CD4-positive, alpha-beta T cell (primary cell): ENCODE measurements at regions not wholly inside any gene's neighbourhood (a gene's known extent, or its start where the extent isn't known, plus 50 kb on each side); places are given as distances from the start of the nearest gene placed in this dataset.

ENCODE experiments used
- ATAC-seq: fragments of 200-7000 bp; cut with Tn5 transposase; one replicate; pipeline ENCODE4 v1.10.0; 2022; ENCODE audit warnings: mild to moderate bottlenecking; ENCODE audit not compliant: poor library complexity
- CTCF ChIA-PET: fragments of 350-600 bp; sonication (Branson Sonifier 250); formaldehyde crosslinking; loops from one replicate; lab custom pipeline; 2021; ENCODE audit warnings: antibody characterized with exemption, inconsistent platforms; lab: Charles Lee
- POLR2A ChIA-PET: fragments of 350-600 bp; sonication (Branson Sonifier 250); formaldehyde crosslinking; loops from one replicate; lab custom pipeline; 2021; ENCODE audit warnings: antibody characterized with exemption, inconsistent platforms; lab: Charles Lee
- DNase-seq, 14 experiments: peaks; one replicate each; pipeline ENCODE4 v3.0.0-alpha.2; 2013 to 2020; ENCODE audit warnings: mixed read lengths in 2 of 14
- H3K27ac ChIP-seq, 2 donors: one replicate each; pipeline versions ENCODE4 v1.5.1 to v1.7.0; 2013; ENCODE audit warnings: low read length in 2 of 2, low read depth in 1 of 2, mild to moderate bottlenecking in 1 of 2
- H3K27me3 ChIP-seq, 2 experiments: 1 replicate in 1 of 2; 2 replicates in 1 of 2; pipeline versions ENCODE4 v1.6.1 to v1.7.0; 2013; ENCODE audit warnings: low read length in 2 of 2, control low read depth in 1 of 2, mild to moderate bottlenecking in 1 of 2, moderate library complexity in 1 of 2; ENCODE audit not compliant: insufficient read depth in 2 of 2, control insufficient read depth in 1 of 2
- H3K36me3 ChIP-seq: one replicate; pipeline ENCODE4 v1.6.1; 2013; ENCODE audit warnings: low read length, control low read depth; ENCODE audit not compliant: insufficient read depth
- H3K4me1 ChIP-seq: one replicate; pipeline ENCODE4 v1.6.1; 2013; ENCODE audit warnings: low read length, control low read depth; ENCODE audit not compliant: insufficient read depth
- H3K4me3 ChIP-seq: one replicate; pipeline ENCODE4 v1.5.1; 2013; ENCODE audit warnings: mild to moderate bottlenecking, low read length, moderate library complexity
- H3K9me3 ChIP-seq, 2 experiments: 1 replicate in 1 of 2; 2 replicates in 1 of 2; pipeline versions ENCODE4 v1.6.1 to v1.7.0; 2013; ENCODE audit warnings: low read length in 2 of 2, mild to moderate bottlenecking in 2 of 2, control low read depth in 1 of 2, moderate library complexity in 1 of 2; ENCODE audit not compliant: control insufficient read depth in 1 of 2, insufficient read depth in 1 of 2
- H3K27ac Mint-ChIP-seq: one replicate; pipeline ENCODE4 v1.8.0; 2020; ENCODE audit warnings: mixed read lengths
- H3K27me3 Mint-ChIP-seq: one replicate; pipeline ENCODE4 v1.8.0; 2021; ENCODE audit warnings: mixed read lengths
- H3K36me3 Mint-ChIP-seq: one replicate; pipeline ENCODE4 v1.8.0; 2021; ENCODE audit warnings: low read depth, mixed read lengths
- H3K4me1 Mint-ChIP-seq: one replicate; pipeline ENCODE4 v1.8.0; 2021; ENCODE audit warnings: low read depth, mixed read lengths
- H3K4me3 Mint-ChIP-seq: one replicate; pipeline ENCODE4 v1.8.0; 2020; ENCODE audit warnings: mild to moderate bottlenecking, mixed read lengths
- H3K9me3 Mint-ChIP-seq: one replicate; pipeline ENCODE4 v1.8.0; 2020; ENCODE audit warnings: mixed read lengths
- CTCF ChIP-seq: fragments of 200-600 bp; IDR thresholded peaks from one replicate; pipeline ENCODE4 v1.8.0; 2022; ENCODE audit warnings: antibody characterized with exemption, mild to moderate bottlenecking
- intact Hi-C, 2 experiments: fragments of 100-400 bp; cut with DNase I in 1 of 2; cut with micrococcal nuclease in 1 of 2; formaldehyde crosslinking; loops; one replicate each; pipeline versions ENCODE4 v1.15.1 to v1.9.0; 2023 to 2025; cut with DNase I, micrococcal nuclease

GRCh38 chr6:137666202-137666774, 172.1 kb upstream of the OLIG3 start:
- H3K4me3 ChIP-seq: no peak overlapping the region
- POLR2A ChIA-PET: no interaction called here
- CTCF ChIA-PET: interaction anchor here (2.2 kb wide), 1 partner anchor 10 kb away, joined by 5 read pairs; no protein-coding TSS in a partner anchor
- no peaks in the 10 kb centered on the region for H3K36me3 ChIP-seq
- no peaks in the 10 kb centered on the region for H3K9me3 Mint-ChIP-seq
- DNase-seq: peak in 1 of 14 experiments; percentile 38
- H3K4me1 ChIP-seq: no peaks in the 10 kb centered on the region
- H3K27me3 ChIP-seq: no peaks in the 10 kb centered on the region
- H3K36me3 Mint-ChIP-seq: no peaks in the 10 kb centered on the region
- no peaks in the 10 kb centered on the region for H3K9me3 ChIP-seq
- H3K27ac ChIP-seq: no peak overlapping the region
- no peak for ATAC-seq
- no peak for TF ChIP-seq CTCF
- no peaks in the 10 kb centered on the region for H3K4me1 Mint-ChIP-seq
- H3K27me3 Mint-ChIP-seq: peaks cover 11% of the 10 kb centered on the region
- intact Hi-C loops: no loop called here
- no peak overlapping the region for H3K4me3 Mint-ChIP-seq
- no peak overlapping the region for H3K27ac Mint-ChIP-seq

GRCh38 chr6:137673603-137674002, 179.4 kb upstream of the OLIG3 start:
- no peak for ATAC-seq
- no peak overlapping the region for H3K27ac ChIP-seq
- intact Hi-C loops: no loop called here
- H3K27me3 ChIP-seq: peaks cover 4 to 6% of the 10 kb centered on the region in 2 experiments
- Mint-ChIP-seq H3K4me1 (peaks cover 10% of the 10 kb centered on the region), H3K27me3 (peaks cover 37% of the 10 kb centered on the region), H3K27ac (no peak overlapping the region), H3K4me3 (no peak overlapping the region), H3K36me3 (no peaks in the 10 kb centered on the region), H3K9me3 (no peaks in the 10 kb centered on the region)
- H3K4me1 ChIP-seq: peaks cover 4% of the 10 kb centered on the region
- no peak for TF ChIP-seq CTCF
- H3K36me3 ChIP-seq: no peaks in the 10 kb centered on the region
- ChIA-PET POLR2A (no interaction called here), CTCF (no interaction called here)
- DNase-seq: no peak
- no peak overlapping the region for H3K4me3 ChIP-seq
- H3K9me3 ChIP-seq: no peaks in the 10 kb centered on the region

GRCh38 chr6:137676888-137677287, 182.7 kb upstream of the OLIG3 start:
- CTCF ChIA-PET: no interaction called here
- Mint-ChIP-seq H3K9me3 (no peaks in the 10 kb centered on the region), H3K27ac (no peak overlapping the region), H3K4me3 (no peak overlapping the region), H3K27me3 (peaks cover 26% of the 10 kb centered on the region), H3K36me3 (no peaks in the 10 kb centered on the region), H3K4me1 (peaks cover 14% of the 10 kb centered on the region)
- H3K4me1 ChIP-seq: peaks cover 4% of the 10 kb centered on the region
- intact Hi-C loops: no loop called here
- POLR2A ChIA-PET: no interaction called here
- H3K4me3 ChIP-seq: no peak overlapping the region
- H3K27me3 ChIP-seq: peaks cover 4 to 10% of the 10 kb centered on the region in 2 experiments
- TF ChIP-seq CTCF: no peak
- no peak for ATAC-seq
- no peaks in the 10 kb centered on the region for H3K9me3 ChIP-seq
- no peaks in the 10 kb centered on the region for H3K36me3 ChIP-seq
- DNase-seq: peak in 2 of 14 experiments; percentile 11 to 39
- H3K27ac ChIP-seq: no peak overlapping the region
